ENCODE measurements at regions not wholly inside any gene's neighbourhood (a gene's known extent, or its start where the extent isn't known, plus 50 kb on each side); places are given as distances from the start of the nearest gene placed in this dataset.
"Not testable (repeated sequence)": the region's sequence is repeated elsewhere in the genome, so short reads cannot be mapped to it uniquely, and the experiment has no call there.

DNA sequence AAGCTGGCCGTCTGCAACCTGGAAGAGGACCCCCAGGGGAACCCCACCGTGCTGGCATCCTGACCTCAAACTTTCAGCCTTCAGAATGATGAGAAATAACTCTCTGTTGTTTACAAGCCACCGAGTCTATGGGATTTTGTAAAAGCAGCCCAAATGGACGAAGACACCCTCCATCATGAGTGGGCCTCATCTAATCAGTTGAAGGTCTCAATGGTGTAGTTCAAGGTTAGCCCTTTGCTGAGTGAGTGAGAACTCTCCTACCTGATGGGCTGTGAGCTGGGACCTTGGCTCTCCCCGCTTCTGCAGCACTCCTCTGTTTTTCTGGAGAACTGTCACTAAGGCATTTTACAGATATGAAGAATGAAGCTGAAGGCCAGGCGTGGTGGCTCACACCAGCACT is 325.9 kb upstream of the TNRC6C start:
- no peak for ATAC-seq (ENCODE audit: low FRiP score)
- Histone ChIP-seq H3K36me3 (ENCODE audit: control insufficient read depth in 1 of 2, insufficient read depth in 2 of 2, low read length in 1 of 2) (no peaks in the 10 kb centered on the region), H3K4me1 (ENCODE audit: control insufficient read depth in 1 of 2, insufficient read depth in 2 of 2, low read length in 2 of 2) (no peaks in the 10 kb centered on the region), H3K9me3 (ENCODE audit: control insufficient read depth, low read length) (peaks cover 3% of the 10 kb centered on the region), H3K27ac (ENCODE audit: low read depth in 1 of 2, low read length in 2 of 2) (no peak overlapping the region), H3K27me3 (ENCODE audit: control insufficient read depth in 1 of 2, insufficient read depth in 2 of 2, low read length in 1 of 2) (no peaks in the 10 kb centered on the region), H3K4me3 (ENCODE audit: low read length in 2 of 2) (no peak overlapping the region)
- intact Hi-C loops (cut with DNase I), result no loop called here
- 85 to 86% methylated on average over 6 of the region's 6 CpGs for WGBS, 2 donors
- DNase-seq, result peak in 1 of 2 donors; percentile 25

DNA sequence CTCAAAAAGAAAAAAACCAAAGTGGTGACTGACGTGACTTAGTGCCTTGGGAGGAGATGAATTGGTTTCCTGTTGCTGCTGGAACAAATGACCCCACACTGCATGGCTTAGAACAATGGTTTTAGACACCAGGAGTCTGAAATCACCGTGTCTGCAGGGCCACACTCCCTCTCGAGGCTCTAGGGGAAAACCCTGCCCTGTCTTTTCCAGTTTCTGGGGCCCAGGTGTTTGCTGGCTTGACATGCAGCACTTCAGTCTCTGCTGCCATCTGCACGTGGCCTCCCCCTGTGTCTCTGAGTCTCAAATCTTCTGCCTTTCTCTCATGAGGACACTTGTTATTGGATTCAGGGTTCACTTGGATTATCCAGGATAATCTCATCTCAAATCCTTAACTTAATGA is 323.8 kb upstream of the TNRC6C start:
- DNase-seq (peak in 1 of 2 donors; percentile 12), ATAC-seq (ENCODE audit: low FRiP score) (no peak)
- Histone ChIP-seq H3K27ac (ENCODE audit: low read depth in 1 of 2, low read length in 2 of 2) (no peak overlapping the region), H3K9me3 (ENCODE audit: control insufficient read depth, low read length) (no peaks in the 10 kb centered on the region), H3K4me1 (ENCODE audit: control insufficient read depth in 1 of 2, insufficient read depth in 2 of 2, low read length in 2 of 2) (no peaks in the 10 kb centered on the region), H3K4me3 (ENCODE audit: low read length in 2 of 2) (no peak overlapping the region), H3K27me3 (ENCODE audit: control insufficient read depth in 1 of 2, insufficient read depth in 2 of 2, low read length in 1 of 2) (no peaks in the 10 kb centered on the region), H3K36me3 (ENCODE audit: control insufficient read depth in 1 of 2, insufficient read depth in 2 of 2, low read length in 1 of 2) (no peaks in the 10 kb centered on the region)
- intact Hi-C loops (cut with DNase I), result no loop called here
- 84 to 91% methylated on average over 4 of the region's 4 CpGs for WGBS, 2 donors

DNA sequence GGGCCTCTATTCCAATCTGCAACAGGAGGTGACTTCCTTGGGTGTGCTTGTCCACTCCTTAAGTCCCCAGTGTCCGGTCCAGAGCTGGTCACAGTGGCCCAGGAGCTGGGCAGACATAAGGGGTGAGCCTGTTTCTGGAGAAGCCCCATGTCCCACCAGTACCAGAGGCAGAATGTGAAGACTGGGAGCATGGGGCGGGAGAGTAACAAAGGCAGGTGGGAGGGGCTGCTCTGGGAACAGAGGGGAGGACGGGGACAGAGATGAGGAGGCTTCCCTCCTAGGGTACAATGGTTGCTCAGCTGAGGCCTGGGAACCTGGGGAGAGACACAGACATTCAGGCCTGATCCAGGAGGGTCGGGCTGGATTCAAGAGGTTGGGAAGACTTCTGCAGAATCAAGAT is 323.3 kb upstream of the TNRC6C start:
- H3K27me3 ChIP-seq (ENCODE audit: control insufficient read depth in 1 of 2, insufficient read depth in 2 of 2, low read length in 1 of 2), result no peaks in the 10 kb centered on the region
- H3K9me3 ChIP-seq (ENCODE audit: control insufficient read depth, low read length), result no peaks in the 10 kb centered on the region
- no peaks in the 10 kb centered on the region for H3K36me3 ChIP-seq (ENCODE audit: control insufficient read depth in 1 of 2, insufficient read depth in 2 of 2, low read length in 1 of 2)
- H3K4me3 ChIP-seq (ENCODE audit: low read length in 2 of 2), result no peak overlapping the region
- DNase-seq (peak in 1 of 2 donors; percentile 31), ATAC-seq (ENCODE audit: low FRiP score) (no peak)
- no peak overlapping the region for H3K27ac ChIP-seq (ENCODE audit: low read depth in 1 of 2, low read length in 2 of 2)
- H3K4me1 ChIP-seq (ENCODE audit: control insufficient read depth in 1 of 2, insufficient read depth in 2 of 2, low read length in 2 of 2), result no peaks in the 10 kb centered on the region
- WGBS, 2 donors, result 97% methylated on average over 4 of the region's 4 CpGs
- intact Hi-C loops (cut with DNase I), result no loop called here

DNA sequence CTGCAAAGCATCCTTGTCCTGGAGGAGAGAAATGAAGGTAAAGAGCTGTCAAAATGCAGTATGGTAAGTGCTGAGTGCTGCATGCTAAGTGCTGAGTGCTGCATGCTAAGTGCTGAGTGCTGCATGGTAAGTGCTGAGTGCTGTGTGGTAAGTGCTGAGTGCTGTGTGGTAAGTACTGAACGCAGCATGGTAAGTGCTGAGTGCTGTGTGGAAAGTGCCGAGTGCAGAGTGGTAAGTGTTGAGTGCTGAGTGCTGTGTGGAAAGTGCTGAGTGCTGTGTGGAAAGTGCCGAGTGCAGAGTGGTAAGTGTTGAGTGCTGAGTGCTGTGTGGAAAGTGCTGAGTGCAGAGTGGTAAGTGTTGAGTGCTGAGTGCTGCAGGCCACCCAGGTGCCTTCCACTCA is 322.7 kb upstream of the TNRC6C start:
- intact Hi-C loops (cut with DNase I); ATAC-seq (ENCODE audit: low FRiP score): not testable (repeated sequence)
- 65 to 83% methylated on average over 3 of the region's 3 CpGs for WGBS, 2 donors

DNA sequence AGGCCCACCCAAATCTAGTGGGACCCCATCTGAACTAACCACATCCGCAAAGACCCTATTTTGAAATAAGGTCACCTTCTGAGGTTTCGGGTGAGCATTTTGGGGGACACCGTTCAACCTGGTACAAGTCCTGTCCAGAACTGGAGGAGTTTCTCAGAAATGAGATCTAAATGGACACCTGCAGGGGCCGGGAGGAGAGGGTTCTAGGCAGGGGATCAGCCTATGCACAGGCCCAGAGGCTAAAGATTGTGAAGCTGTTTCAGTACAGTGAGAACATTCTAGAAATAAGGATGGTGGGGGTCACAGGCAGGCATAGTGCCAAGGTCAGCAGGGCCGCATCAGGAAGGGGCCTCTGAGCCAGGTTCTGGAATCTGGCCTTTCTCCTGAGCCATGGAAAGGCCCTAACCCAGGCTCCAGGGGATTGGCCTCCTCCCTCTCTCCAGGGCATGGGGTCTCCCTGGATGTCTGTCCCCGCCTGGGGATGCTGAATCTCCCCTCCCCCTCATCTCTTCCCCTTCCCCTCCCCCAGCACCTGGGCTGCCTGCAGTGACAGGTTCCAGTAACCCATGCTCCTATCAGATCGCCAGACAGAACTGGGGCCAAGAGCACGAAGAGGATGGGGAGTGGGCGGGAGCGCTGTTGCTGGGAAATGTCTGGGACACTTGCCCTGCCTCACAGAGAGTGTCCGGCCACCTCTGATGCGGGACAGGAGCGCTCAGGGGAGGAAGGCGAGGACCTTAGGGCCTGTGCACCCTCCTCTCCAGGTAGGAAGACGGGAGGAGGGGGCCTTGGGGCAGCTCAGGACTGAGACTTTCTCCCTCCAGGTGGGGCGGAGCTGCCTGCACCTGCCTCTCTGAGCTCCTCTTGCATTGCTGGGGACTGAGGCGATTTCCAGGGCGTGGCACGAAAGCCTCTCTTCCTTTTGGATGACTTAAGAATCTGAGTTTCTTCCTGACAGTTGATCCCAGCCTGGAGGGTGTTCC is 321.4 kb upstream of the TNRC6C start:
- intact Hi-C loops (cut with DNase I), result no loop called here
- H3K9me3 ChIP-seq (ENCODE audit: control insufficient read depth, low read length), result no peaks in the 10 kb centered on the region
- DNase-seq (peak in 1 of 2 donors; percentile 58), ATAC-seq (ENCODE audit: low FRiP score) (peak; percentile 39)
- no peak overlapping the region for H3K27ac ChIP-seq (ENCODE audit: low read depth in 1 of 2, low read length in 2 of 2)
- no peak overlapping the region for H3K4me3 ChIP-seq (ENCODE audit: low read length in 2 of 2)
- no peaks in the 10 kb centered on the region for H3K27me3 ChIP-seq (ENCODE audit: control insufficient read depth in 1 of 2, insufficient read depth in 2 of 2, low read length in 1 of 2)
- whole genome bisulfite sequencing, 2 donors, result 88 to 92% methylated on average over 15 to 19 of the region's 19 CpGs
- no peaks in the 10 kb centered on the region for H3K36me3 ChIP-seq (ENCODE audit: control insufficient read depth in 1 of 2, insufficient read depth in 2 of 2, low read length in 1 of 2)
- H3K4me1 ChIP-seq (ENCODE audit: control insufficient read depth in 1 of 2, insufficient read depth in 2 of 2, low read length in 2 of 2), result no peaks in the 10 kb centered on the region

More for the DNA sequence above, 322.7 kb upstream of the TNRC6C start:
- not testable (repeated sequence) for H3K27me3 ChIP-seq (ENCODE audit: control insufficient read depth in 1 of 2, insufficient read depth in 2 of 2, low read length in 1 of 2); H3K36me3 ChIP-seq (ENCODE audit: control insufficient read depth in 1 of 2, insufficient read depth in 2 of 2, low read length in 1 of 2); DNase-seq; H3K4me1 ChIP-seq (ENCODE audit: control insufficient read depth in 1 of 2, insufficient read depth in 2 of 2, low read length in 2 of 2); H3K4me3 ChIP-seq (ENCODE audit: low read length in 2 of 2); H3K27ac ChIP-seq (ENCODE audit: low read depth in 1 of 2, low read length in 2 of 2); H3K9me3 ChIP-seq (ENCODE audit: control insufficient read depth, low read length)

DNA sequence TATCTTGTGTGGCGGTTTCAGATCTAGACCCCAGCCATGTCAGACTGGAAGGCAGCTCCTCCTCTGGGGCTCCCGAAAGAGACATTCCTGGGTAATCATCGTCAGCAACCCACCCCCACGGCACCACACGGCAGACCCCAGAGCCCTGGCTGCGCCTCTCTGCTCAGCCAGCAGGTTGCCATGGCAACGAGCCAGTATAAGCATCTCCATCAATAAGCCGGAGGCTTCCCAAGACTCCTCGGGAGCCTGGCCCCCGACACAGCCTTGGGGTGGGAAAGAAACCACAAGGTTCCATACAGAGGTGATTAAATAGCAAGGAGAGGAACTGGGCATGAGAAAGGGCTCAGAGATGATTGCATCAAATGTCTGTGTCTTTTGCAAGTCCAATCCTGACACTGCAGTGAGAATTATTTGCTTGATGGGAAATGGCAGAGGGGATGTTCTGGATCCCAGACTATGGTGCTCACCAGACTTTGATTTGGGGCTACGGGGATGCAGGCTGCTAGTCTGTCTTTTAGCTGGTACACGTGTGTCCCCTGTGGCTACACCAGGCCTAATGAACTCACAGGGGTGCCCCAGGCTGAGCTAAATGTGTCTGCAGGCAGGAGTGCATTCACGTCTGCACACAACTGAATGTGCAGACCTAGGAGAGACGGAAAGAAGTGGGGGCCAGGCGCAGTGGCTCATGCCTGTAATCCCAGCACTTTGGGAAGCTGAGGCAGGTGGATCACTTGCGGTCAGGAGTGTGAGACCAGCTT is 320.5 kb upstream of the TNRC6C start:
- WGBS, 2 donors, result 58 to 68% methylated on average over 16 of the region's 16 CpGs
- Histone ChIP-seq H3K9me3 (ENCODE audit: control insufficient read depth, low read length) (no peaks in the 10 kb centered on the region), H3K27me3 (ENCODE audit: control insufficient read depth in 1 of 2, insufficient read depth in 2 of 2, low read length in 1 of 2) (no peaks in the 10 kb centered on the region), H3K27ac (ENCODE audit: low read depth in 1 of 2, low read length in 2 of 2) (no peak overlapping the region), H3K4me3 (ENCODE audit: low read length in 2 of 2) (no peak overlapping the region), H3K36me3 (ENCODE audit: control insufficient read depth in 1 of 2, insufficient read depth in 2 of 2, low read length in 1 of 2) (no peaks in the 10 kb centered on the region), H3K4me1 (ENCODE audit: control insufficient read depth in 1 of 2, insufficient read depth in 2 of 2, low read length in 2 of 2) (no peaks in the 10 kb centered on the region)
- ATAC-seq (ENCODE audit: low FRiP score) (no peak), DNase-seq (peak in 1 of 2 donors; percentile 53)
- intact Hi-C loops (cut with DNase I), result no loop called here

DNA sequence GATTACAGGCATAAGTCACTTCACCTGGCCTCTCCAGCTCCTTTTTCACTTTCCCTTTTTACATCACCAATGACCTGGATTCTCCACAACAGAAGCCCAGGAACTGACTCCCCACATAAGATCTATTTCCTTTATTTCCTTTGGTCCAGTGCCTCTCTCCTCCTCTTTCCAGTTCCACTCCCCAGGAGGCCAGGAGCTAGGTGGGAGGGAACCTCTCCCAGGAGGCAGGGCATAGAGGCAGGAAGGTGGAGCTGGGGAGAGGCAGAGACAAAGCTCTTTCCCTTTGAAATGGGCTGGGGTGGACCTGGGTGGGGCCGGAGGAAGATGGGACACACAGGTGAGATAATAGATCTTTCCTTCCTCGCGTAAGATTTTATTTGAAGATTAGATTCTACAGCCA is 318.3 kb upstream of the TNRC6C start:
- intact Hi-C loops (cut with DNase I), result no loop called here
- no peaks in the 10 kb centered on the region for H3K4me1 ChIP-seq (ENCODE audit: control insufficient read depth in 1 of 2, insufficient read depth in 2 of 2, low read length in 2 of 2)
- no peaks in the 10 kb centered on the region for H3K27me3 ChIP-seq (ENCODE audit: control insufficient read depth in 1 of 2, insufficient read depth in 2 of 2, low read length in 1 of 2)
- H3K9me3 ChIP-seq (ENCODE audit: control insufficient read depth, low read length), result no peaks in the 10 kb centered on the region
- no peaks in the 10 kb centered on the region for H3K36me3 ChIP-seq (ENCODE audit: control insufficient read depth in 1 of 2, insufficient read depth in 2 of 2, low read length in 1 of 2)
- DNase-seq (no peak), ATAC-seq (ENCODE audit: low FRiP score) (no peak)
- WGBS, 2 donors, result 92 to 100% methylated on average over 3 of the region's 3 CpGs
- H3K27ac ChIP-seq (ENCODE audit: low read depth in 1 of 2, low read length in 2 of 2), result no peak overlapping the region
- no peak overlapping the region for H3K4me3 ChIP-seq (ENCODE audit: low read length in 2 of 2)

DNA sequence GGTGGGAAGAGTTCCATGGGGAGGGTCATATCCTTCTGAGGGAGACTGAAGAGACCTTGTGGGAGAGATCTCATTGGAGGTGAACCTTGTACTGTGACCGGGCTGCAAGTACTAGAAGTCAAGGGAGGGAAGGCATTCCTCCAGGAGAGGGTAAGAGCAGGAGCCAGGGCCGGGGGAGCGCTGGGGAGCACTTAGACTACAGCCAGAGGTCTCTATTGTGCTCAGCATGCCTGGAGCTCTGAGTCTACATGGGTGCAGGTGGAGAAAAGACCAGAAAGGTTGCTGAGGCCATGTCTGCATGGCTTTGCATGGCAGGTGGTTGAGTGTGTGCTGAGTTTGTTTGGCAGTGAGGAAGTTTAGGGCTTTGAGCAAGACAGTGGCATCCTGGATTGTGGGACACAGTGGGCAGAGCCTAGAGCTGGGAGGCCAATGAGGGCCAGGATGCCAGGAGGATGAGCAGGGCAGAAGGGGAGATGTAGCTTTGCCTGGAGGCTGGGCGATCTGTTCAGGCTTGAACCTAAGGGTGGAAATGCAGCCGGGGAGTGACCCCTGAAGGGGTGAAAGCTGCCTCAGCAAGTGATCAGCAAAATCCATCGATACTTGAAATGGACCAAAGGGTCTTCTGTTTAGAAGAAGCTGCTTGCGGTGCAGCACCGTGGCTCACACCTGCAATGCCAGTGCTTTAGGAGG is 317.4 kb upstream of the TNRC6C start:
- Histone ChIP-seq H3K4me1 (ENCODE audit: control insufficient read depth in 1 of 2, insufficient read depth in 2 of 2, low read length in 2 of 2) (no peaks in the 10 kb centered on the region), H3K4me3 (ENCODE audit: low read length in 2 of 2) (no peak overlapping the region), H3K27ac (ENCODE audit: low read depth in 1 of 2, low read length in 2 of 2) (no peak overlapping the region), H3K9me3 (ENCODE audit: control insufficient read depth, low read length) (no peaks in the 10 kb centered on the region), H3K27me3 (ENCODE audit: control insufficient read depth in 1 of 2, insufficient read depth in 2 of 2, low read length in 1 of 2) (no peaks in the 10 kb centered on the region), H3K36me3 (ENCODE audit: control insufficient read depth in 1 of 2, insufficient read depth in 2 of 2, low read length in 1 of 2) (no peaks in the 10 kb centered on the region)
- 92 to 95% methylated on average over 8 of the region's 8 CpGs for WGBS, 2 donors
- DNase-seq (peak in 1 of 2 donors; percentile 57), ATAC-seq (ENCODE audit: low FRiP score) (no peak)
- intact Hi-C loops (cut with DNase I), result no loop called here
